CD4-positive, CD25-positive, alpha-beta regulatory T cell (primary cell): ENCODE measurements at regions not wholly inside any gene's neighbourhood (a gene's known extent, or its start where the extent isn't known, plus 50 kb on each side); places are given as distances from the start of the nearest gene placed in this dataset.

Experiments used
- ATAC-seq, 2 donors: fragments of 150-1000 bp; cut with Tn5 transposase; one replicate each; pipeline ENCODE4 v1.10.0; 2021; ENCODE audit warnings: low read depth in 2 of 2, moderate number of reproducible peaks in 2 of 2, moderate library complexity in 1 of 2
- DNase-seq, 3 donors: peaks; one replicate each; pipeline versions ENCODE4 v3.0.0 to v3.0.0-alpha.2; 2012 to 2022; ENCODE audit warnings: mixed read lengths in 1 of 3
- H3K27ac ChIP-seq: one replicate; pipeline ENCODE4 v1.7.0; 2013; ENCODE audit warnings: mild to moderate bottlenecking, low read length; ENCODE audit not compliant: insufficient read depth, poor library complexity, severe bottlenecking
- H3K27me3 ChIP-seq: one replicate; pipeline ENCODE4 v1.7.0; 2013; ENCODE audit warnings: low read length; ENCODE audit not compliant: control insufficient read depth, insufficient read depth
- H3K36me3 ChIP-seq: one replicate; pipeline ENCODE4 v1.7.0; 2013; ENCODE audit warnings: mild to moderate bottlenecking, low read length, moderate library complexity; ENCODE audit not compliant: control insufficient read depth, insufficient read depth
- H3K4me1 ChIP-seq: 2 replicates; pipeline ENCODE4 v1.7.0; 2013; ENCODE audit warnings: mild to moderate bottlenecking, low read length; ENCODE audit not compliant: insufficient read depth, control insufficient read depth, poor library complexity, severe bottlenecking
- H3K4me3 ChIP-seq: one replicate; pipeline ENCODE4 v1.7.0; 2013; ENCODE audit warnings: low read depth, mild to moderate bottlenecking, low read length, moderate library complexity
- H3K9me3 ChIP-seq, 2 experiments: 1 replicate in 1 of 2; 2 replicates in 1 of 2; pipeline ENCODE4 v1.7.0; 2013; ENCODE audit warnings: low read length in 2 of 2, mild to moderate bottlenecking in 1 of 2, moderate library complexity in 1 of 2; ENCODE audit not compliant: control insufficient read depth in 2 of 2
- H3K27ac Mint-ChIP-seq, 3 donors: one replicate each; pipeline ENCODE4 v1.8.0; 2020 to 2022; ENCODE audit warnings: mild to moderate bottlenecking in 3 of 3, mixed read lengths in 3 of 3, moderate library complexity in 2 of 3
- H3K27me3 Mint-ChIP-seq: one replicate; pipeline ENCODE4 v1.8.0; 2022; ENCODE audit warnings: mild to moderate bottlenecking, mixed read lengths
- H3K36me3 Mint-ChIP-seq: one replicate; pipeline ENCODE4 v1.8.0; 2020; ENCODE audit warnings: mixed read lengths
- H3K4me1 Mint-ChIP-seq, 4 donors: one replicate each; pipeline ENCODE4 v1.8.0; 2020 to 2022; ENCODE audit warnings: mixed read lengths in 4 of 4, mild to moderate bottlenecking in 1 of 4
- H3K4me3 Mint-ChIP-seq, 4 donors: one replicate each; pipeline ENCODE4 v1.8.0; 2020 to 2022; ENCODE audit warnings: mild to moderate bottlenecking in 4 of 4, mixed read lengths in 4 of 4, moderate library complexity in 3 of 4
- H3K9me3 Mint-ChIP-seq, 7 donors: one replicate each; pipeline ENCODE4 v1.8.0; 2020 to 2022; ENCODE audit warnings: mixed read lengths in 7 of 7, mild to moderate bottlenecking in 3 of 7, moderate library complexity in 2 of 7

DNA sequence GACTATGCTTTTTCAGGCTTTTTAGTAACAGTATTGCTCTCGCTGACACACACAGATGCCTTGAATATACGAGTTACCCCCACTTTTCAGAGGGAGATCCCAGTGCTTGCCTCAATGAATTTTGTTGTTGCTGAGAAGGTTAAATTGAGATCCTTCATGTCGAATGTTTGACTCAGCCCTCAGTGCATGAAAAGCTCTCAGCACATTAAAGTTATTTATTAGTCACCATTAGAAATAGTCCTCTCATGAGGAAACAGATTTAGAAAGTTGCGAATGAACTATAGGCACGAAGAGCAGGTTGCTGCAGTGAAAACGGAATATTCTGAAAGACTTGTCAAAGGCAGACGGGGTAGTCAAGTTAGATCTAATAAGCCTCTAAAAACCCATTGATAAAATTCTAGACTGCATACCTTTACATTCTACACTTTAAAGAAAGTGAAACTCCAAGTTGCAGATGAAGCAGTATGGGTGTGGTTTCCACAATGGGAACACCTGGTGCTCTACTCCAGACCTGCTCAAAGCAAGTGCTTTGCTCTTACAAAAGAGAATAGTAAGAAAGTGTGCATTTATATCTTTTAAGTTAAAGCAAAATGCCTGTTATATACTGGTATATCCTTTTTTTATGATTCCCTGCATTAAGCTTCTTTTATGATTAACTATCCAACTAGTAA lies 238.1 kb downstream of the MAF start:
- peak overlapping the region; percentile 4 to 67 (median 29) for H3K4me3 Mint-ChIP-seq
- no peak overlapping the region for H3K27ac Mint-ChIP-seq
- ATAC-seq (peak; percentile 66 to 73), DNase-seq (peak in 2 of 3 donors; percentile 22 to 54)
- Histone ChIP-seq H3K27ac (no peak overlapping the region), H3K36me3 (no peaks in the 10 kb centered on the region), H3K27me3 (no peaks in the 10 kb centered on the region), H3K9me3 (peaks cover 0 to 2% of the 10 kb centered on the region in 2 experiments), H3K4me1 (no peaks in the 10 kb centered on the region), H3K4me3 (peak overlapping the region; percentile 49)
- peaks cover 10% of the 10 kb centered on the region for H3K27me3 Mint-ChIP-seq
- peaks cover 7 to 23% (median 21%) of the 10 kb centered on the region in 4 donors for H3K4me1 Mint-ChIP-seq
- peaks cover 0 to 4% (median 0%) of the 10 kb centered on the region in 7 donors for H3K9me3 Mint-ChIP-seq
- H3K36me3 Mint-ChIP-seq, result no peaks in the 10 kb centered on the region

DNA sequence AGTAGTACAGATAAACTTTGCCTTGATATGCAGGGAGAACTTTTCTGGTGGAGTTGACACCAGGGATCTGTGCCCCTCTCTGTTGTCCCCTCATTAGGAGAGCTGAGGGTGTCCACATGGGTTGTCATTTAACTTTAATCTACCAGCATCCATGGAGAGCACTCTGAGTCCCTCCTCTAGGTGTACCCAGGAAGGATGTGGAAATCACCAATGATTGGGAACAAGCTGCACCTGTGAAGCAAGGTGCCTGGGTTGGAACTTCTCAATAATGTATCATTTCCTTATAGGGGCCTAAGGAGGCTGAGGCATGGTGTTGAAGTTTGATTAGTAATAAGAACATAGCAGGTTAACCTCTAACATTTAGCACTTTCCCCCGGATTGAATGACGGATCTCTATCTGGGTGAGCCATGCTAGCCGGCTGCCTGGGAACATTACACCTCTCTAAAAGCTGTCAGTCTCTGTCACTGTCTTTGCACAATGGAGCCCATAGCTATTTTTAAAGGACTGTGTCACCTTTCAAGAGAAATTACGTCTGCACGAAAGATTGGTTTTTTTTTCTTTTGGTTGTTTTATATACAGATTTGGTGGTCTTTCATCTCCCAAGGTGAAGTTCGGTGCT lies 239.3 kb downstream of the MAF start:
- Histone ChIP-seq H3K27ac (no peak overlapping the region), H3K27me3 (no peaks in the 10 kb centered on the region), H3K9me3 (no peaks in the 10 kb centered on the region), H3K4me1 (no peaks in the 10 kb centered on the region), H3K36me3 (no peaks in the 10 kb centered on the region), H3K4me3 (no peak overlapping the region)
- DNase-seq (no peak), ATAC-seq (no peak)
- Mint-ChIP-seq H3K27ac (no peak overlapping the region), H3K36me3 (no peaks in the 10 kb centered on the region), H3K4me3 (no peak overlapping the region), H3K9me3 (peaks cover 0 to 4% (median 0%) of the 10 kb centered on the region in 7 donors), H3K4me1 (peaks cover 7 to 23% (median 21%) of the 10 kb centered on the region in 4 donors), H3K27me3 (peaks cover 6% of the 10 kb centered on the region)

- peaks cover 7 to 23% (median 21%) of the 10 kb centered on the region in 4 donors for H3K4me1 Mint-ChIP-seq
- no peak for ATAC-seq
- H3K36me3 Mint-ChIP-seq, result no peaks in the 10 kb centered on the region
- H3K27me3 ChIP-seq, result no peaks in the 10 kb centered on the region
- no peak overlapping the region for H3K27ac ChIP-seq
- no peak for DNase-seq
- H3K27me3 Mint-ChIP-seq, result peaks cover 6% of the 10 kb centered on the region
- H3K27ac Mint-ChIP-seq, result peak overlapping the region in 1 of 3 donors; percentile 9
- no peaks in the 10 kb centered on the region for H3K36me3 ChIP-seq
- H3K4me3 Mint-ChIP-seq, result no peak overlapping the region
- peaks cover 0 to 4% (median 0%) of the 10 kb centered on the region in 7 donors for H3K9me3 Mint-ChIP-seq
- H3K4me1 ChIP-seq, result no peaks in the 10 kb centered on the region
- no peak overlapping the region for H3K4me3 ChIP-seq
- H3K9me3 ChIP-seq, result no peaks in the 10 kb centered on the region
Observed at GRCh38 chr16:79360267-79360666, 240.3 kb downstream of the MAF start.

DNA sequence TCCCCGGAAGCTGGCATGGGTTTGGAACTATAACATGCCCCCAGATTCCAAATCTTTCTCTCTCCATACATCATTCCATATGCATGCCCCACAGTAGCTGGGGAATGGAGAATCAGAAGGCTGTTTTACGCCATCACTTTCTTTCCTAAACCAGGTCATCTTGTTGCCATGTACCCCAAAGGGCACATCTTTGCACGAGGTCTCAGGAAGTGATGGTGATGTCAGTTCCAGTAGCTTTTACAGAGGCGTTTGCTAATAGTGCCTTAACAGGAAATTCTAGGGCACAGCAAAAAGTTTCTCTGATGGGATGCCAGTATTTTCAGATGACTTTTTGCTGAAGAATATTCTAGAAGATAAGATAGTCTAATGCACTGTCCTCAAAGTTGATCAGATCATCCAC lies 241.5 kb downstream of the MAF start:
- Histone ChIP-seq H3K27me3 (no peaks in the 10 kb centered on the region), H3K4me3 (no peak overlapping the region), H3K4me1 (no peaks in the 10 kb centered on the region), H3K27ac (no peak overlapping the region), H3K9me3 (no peaks in the 10 kb centered on the region), H3K36me3 (no peaks in the 10 kb centered on the region)
- Mint-ChIP-seq H3K36me3 (no peaks in the 10 kb centered on the region), H3K27me3 (peaks cover 6% of the 10 kb centered on the region), H3K4me1 (peaks cover 7 to 23% (median 21%) of the 10 kb centered on the region in 4 donors), H3K9me3 (peaks cover 0 to 3% (median 0%) of the 10 kb centered on the region in 7 donors), H3K4me3 (no peak overlapping the region), H3K27ac (peak overlapping the region in 2 of 3 donors; percentile 47 to 67)
- ATAC-seq (no peak), DNase-seq (no peak)

DNA sequence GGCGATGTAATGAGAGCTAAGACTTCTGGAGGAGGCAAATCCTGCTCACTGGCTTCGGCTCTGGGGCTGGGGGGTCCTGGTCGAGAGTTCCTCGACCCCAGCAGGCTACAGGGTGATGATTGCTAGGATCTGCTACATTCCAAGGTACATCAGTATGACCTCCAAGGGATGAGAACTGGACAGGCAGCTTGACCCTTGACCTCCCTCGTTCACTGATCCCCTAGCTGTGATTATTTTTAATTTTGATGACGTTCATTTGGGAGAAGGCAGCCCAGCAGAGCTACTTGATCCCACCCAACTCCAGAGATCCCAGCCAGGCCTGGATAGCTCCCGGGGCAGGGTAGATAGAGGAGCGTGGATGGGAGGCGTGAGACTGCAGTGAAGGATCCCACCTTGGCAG lies 242.3 kb downstream of the MAF start:
- peaks cover 0 to 3% (median 0%) of the 10 kb centered on the region in 7 donors for H3K9me3 Mint-ChIP-seq
- no peaks in the 10 kb centered on the region for H3K27me3 Mint-ChIP-seq
- no peak overlapping the region for H3K27ac ChIP-seq
- H3K36me3 ChIP-seq, result no peaks in the 10 kb centered on the region
- peak overlapping the region in 1 of 3 donors; percentile 18 for H3K27ac Mint-ChIP-seq
- H3K4me1 Mint-ChIP-seq, result peaks cover 7 to 21% (median 18%) of the 10 kb centered on the region in 4 donors
- DNase-seq, result no peak
- ATAC-seq, result no peak
- H3K27me3 ChIP-seq, result no peaks in the 10 kb centered on the region
- H3K4me1 ChIP-seq, result no peaks in the 10 kb centered on the region
- no peaks in the 10 kb centered on the region for H3K9me3 ChIP-seq
- H3K4me3 ChIP-seq, result no peak overlapping the region
- H3K4me3 Mint-ChIP-seq, result no peak overlapping the region
- H3K36me3 Mint-ChIP-seq, result no peaks in the 10 kb centered on the region

DNA sequence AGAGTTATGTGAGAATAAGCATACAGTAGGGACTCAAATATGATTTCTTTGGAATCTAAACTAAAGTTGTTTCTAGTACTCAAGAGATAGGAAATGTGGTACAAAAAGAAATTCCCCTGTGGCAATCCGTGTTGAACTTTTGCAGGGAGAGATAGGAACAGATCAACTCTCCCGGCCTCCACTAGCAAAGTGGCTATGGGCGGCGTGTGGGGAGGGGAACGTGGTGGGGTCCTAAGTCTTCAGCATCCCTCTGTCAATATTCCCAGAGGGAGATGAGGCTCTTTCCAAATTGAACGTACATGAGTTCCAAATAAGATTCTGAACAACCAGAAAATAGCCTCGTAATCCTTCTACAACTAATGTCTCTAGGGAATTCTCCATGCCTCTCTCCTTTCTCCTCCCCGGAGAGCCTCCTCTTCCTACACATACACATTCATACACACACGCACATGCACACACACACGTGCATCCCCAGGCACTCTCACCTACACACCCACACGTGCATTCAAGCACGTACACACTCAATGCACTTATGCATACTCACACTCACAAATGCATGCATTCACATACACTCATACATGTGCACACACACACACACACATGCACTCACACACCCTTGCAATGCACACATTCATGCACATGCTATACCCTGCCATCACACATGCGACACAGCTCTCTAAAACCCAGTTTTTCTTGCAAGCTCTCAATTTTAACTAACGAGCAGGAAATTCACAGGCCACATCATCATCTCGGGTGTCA lies 244.8 kb downstream of the MAF start:
- Mint-ChIP-seq H3K27ac (no peak overlapping the region), H3K9me3 (peaks cover 0 to 3% (median 0%) of the 10 kb centered on the region in 7 donors), H3K4me1 (peaks cover 0 to 6% (median 6%) of the 10 kb centered on the region in 4 donors), H3K27me3 (no peaks in the 10 kb centered on the region), H3K36me3 (no peaks in the 10 kb centered on the region), H3K4me3 (no peak overlapping the region)
- Histone ChIP-seq H3K27ac (no peak overlapping the region), H3K27me3 (no peaks in the 10 kb centered on the region), H3K9me3 (no peaks in the 10 kb centered on the region), H3K4me1 (no peaks in the 10 kb centered on the region), H3K36me3 (no peaks in the 10 kb centered on the region), H3K4me3 (no peak overlapping the region)
- no peak for DNase-seq
- ATAC-seq, result no peak

- Histone ChIP-seq H3K27ac (no peak overlapping the region), H3K36me3 (no peaks in the 10 kb centered on the region), H3K9me3 (no peaks in the 10 kb centered on the region), H3K27me3 (no peaks in the 10 kb centered on the region), H3K4me3 (no peak overlapping the region), H3K4me1 (no peaks in the 10 kb centered on the region)
- no peaks in the 10 kb centered on the region for H3K36me3 Mint-ChIP-seq
- no peak overlapping the region for H3K27ac Mint-ChIP-seq
- peaks cover 0 to 3% (median 0%) of the 10 kb centered on the region in 4 donors for H3K4me1 Mint-ChIP-seq
- no peak for ATAC-seq
- DNase-seq, result no peak
- no peaks in the 10 kb centered on the region for H3K27me3 Mint-ChIP-seq
- H3K4me3 Mint-ChIP-seq, result no peak overlapping the region
- peaks cover 0 to 3% (median 0%) of the 10 kb centered on the region in 7 donors for H3K9me3 Mint-ChIP-seq
Observed at GRCh38 chr16:79351927-79352326, 248.6 kb downstream of the MAF start.
